GM06990 (cell line): ENCODE measurements at regions not wholly inside any gene's neighbourhood (a gene's known extent, or its start where the extent isn't known, plus 50 kb on each side); places are given as distances from the start of the nearest gene placed in this dataset.

Source experiments
- DNase-seq: peaks from one replicate; pipeline ENCODE4 v3.0.0-alpha.2; 2011; ENCODE audit not compliant: insufficient read length; ENCODE audit errors: extremely low read depth
- H3K27me3 ChIP-seq: replicated peaks from 2 replicates; pipeline ENCODE4 v1.6.0; 2011; ENCODE audit warnings: low read length; ENCODE audit not compliant: control insufficient read depth, insufficient read depth
- H3K36me3 ChIP-seq: 2 replicates; pipeline ENCODE4 v1.5.1; 2011; ENCODE audit warnings: low read length; ENCODE audit not compliant: control insufficient read depth, insufficient read depth
- H3K4me3 ChIP-seq: replicated peaks from 2 replicates; pipeline ENCODE4 v1.5.1; 2011; ENCODE audit warnings: low read depth, mild to moderate bottlenecking, control low read depth, low read length
- TF ChIP-seq, protein P1 (sequence below): IDR thresholded peaks from 2 replicates; pipeline ENCODE4 v1.5.1; 2011; ENCODE audit warnings: low read length, control low read depth, mild to moderate bottlenecking, inconsistent platforms; ENCODE audit not compliant: insufficient read depth, poor library complexity, severe bottlenecking

GRCh38 chr13:74990992-74991391 lies 491.0 kb downstream of the TBC1D4 start:
- no peaks in the 10 kb centered on the region for H3K27me3 ChIP-seq
- H3K36me3 ChIP-seq: no peaks in the 10 kb centered on the region
- no peak overlapping the region for H3K4me3 ChIP-seq
- TF ChIP-seq, protein P1, sequence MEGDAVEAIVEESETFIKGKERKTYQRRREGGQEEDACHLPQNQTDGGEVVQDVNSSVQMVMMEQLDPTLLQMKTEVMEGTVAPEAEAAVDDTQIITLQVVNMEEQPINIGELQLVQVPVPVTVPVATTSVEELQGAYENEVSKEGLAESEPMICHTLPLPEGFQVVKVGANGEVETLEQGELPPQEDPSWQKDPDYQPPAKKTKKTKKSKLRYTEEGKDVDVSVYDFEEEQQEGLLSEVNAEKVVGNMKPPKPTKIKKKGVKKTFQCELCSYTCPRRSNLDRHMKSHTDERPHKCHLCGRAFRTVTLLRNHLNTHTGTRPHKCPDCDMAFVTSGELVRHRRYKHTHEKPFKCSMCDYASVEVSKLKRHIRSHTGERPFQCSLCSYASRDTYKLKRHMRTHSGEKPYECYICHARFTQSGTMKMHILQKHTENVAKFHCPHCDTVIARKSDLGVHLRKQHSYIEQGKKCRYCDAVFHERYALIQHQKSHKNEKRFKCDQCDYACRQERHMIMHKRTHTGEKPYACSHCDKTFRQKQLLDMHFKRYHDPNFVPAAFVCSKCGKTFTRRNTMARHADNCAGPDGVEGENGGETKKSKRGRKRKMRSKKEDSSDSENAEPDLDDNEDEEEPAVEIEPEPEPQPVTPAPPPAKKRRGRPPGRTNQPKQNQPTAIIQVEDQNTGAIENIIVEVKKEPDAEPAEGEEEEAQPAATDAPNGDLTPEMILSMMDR: no peak
- DNase-seq: no peak

DNA sequence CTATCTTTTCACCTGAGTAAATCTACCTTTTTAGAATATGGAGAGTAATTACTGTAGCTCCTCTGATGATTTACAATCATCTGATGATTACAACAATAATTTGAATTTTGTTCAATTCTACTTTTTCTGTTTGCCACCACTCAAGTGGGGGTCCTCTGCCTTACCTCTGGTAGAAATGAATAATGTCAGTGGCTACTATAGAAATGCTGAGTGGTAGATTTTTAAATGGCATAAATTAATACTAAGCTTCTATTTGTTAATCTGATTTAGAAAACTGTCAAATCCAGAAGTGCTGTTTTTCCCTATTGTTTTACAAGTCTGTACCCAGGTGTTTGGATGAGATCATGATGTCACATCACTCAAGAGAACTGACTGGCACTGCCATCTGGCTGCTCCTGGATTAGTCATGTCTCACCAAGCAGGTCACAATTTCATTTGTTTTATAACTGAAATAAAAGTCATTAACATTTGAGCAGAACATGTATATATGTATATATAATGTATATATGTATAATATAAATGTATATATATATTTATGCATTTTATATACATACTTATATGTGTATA lies 494.8 kb downstream of the TBC1D4 start:
- TF ChIP-seq, protein P1: no peak
- no peak for DNase-seq
- H3K4me3 ChIP-seq: no peak overlapping the region

DNA sequence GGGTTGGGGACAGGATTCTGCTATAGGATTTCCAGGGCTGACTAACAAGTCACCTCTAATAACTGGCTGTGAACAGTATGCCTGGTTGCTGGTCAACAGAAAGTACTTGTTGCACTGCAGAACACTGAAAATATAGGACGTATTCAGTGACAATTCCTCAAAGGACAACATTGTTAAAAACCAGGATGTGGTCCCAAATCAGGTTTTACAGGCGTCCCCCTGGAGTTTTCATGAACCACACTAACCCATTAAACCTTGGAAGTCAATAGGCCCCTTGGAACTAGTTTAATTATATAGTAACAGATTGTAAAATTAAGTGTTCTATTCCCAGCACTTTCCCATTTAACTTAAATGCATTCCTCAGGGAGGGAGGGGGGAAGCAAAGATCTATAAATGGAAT lies 495.4 kb downstream of the TBC1D4 start:
- TF ChIP-seq, protein P1: no peak
- no peak overlapping the region for H3K4me3 ChIP-seq
- DNase-seq: no peak
- no peaks in the 10 kb centered on the region for H3K36me3 ChIP-seq
- H3K27me3 ChIP-seq: no peaks in the 10 kb centered on the region

More for the DNA sequence above, 494.8 kb downstream of the TBC1D4 start:
- Histone ChIP-seq H3K27me3 (no peaks in the 10 kb centered on the region), H3K36me3 (no peaks in the 10 kb centered on the region)

DNA sequence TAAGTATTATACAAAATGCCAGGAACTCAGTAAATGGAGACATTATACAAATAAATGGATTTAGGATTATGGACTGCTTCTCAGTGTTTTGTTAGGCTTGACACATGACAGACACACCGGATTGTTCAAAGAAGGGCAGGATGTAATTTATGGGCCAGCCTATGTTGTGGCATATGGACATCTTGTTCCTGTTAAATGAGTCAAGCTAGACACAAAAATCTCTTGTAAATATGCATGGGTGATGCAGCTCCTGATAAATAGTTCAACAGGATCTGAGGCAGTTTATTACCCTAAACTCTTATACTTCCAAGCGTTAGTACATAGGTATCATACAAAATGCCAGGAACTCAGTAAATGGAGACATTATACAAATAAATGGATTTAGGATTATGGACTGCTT lies 502.3 kb downstream of the TBC1D4 start:
- DNase-seq: no peak
- TF ChIP-seq, protein P1: no peak
- H3K27me3 ChIP-seq: no peaks in the 10 kb centered on the region
- no peaks in the 10 kb centered on the region for H3K36me3 ChIP-seq
- no peak overlapping the region for H3K4me3 ChIP-seq

- Histone ChIP-seq H3K4me3 (no peak overlapping the region), H3K27me3 (no peaks in the 10 kb centered on the region), H3K36me3 (no peaks in the 10 kb centered on the region)
- no peak for DNase-seq
- TF ChIP-seq, protein P1: no peak
Measured at GRCh38 chr13:74978591-74978990, 503.4 kb downstream of the TBC1D4 start.

GRCh38 chr13:74977498-74977897 lies 504.5 kb downstream of the TBC1D4 start:
- Histone ChIP-seq H3K36me3 (no peaks in the 10 kb centered on the region), H3K27me3 (no peaks in the 10 kb centered on the region), H3K4me3 (no peak overlapping the region)
- DNase-seq: no peak
- TF ChIP-seq, protein P1: no peak
